CD14-positive monocyte (primary cell): ENCODE measurements at regions not wholly inside any gene's neighbourhood (a gene's known extent, or its start where the extent isn't known, plus 50 kb on each side); places are given as distances from the start of the nearest gene placed in this dataset.
A peak's percentile ranks its signal among the peaks of the same experiment; 100 is the strongest.

Experiments used
- DNase-seq, 3 donors: peaks; one replicate each; pipeline ENCODE4 v3.0.0-alpha.2; 2011 to 2022
- H2AFZ ChIP-seq: 2 replicates; pipeline ENCODE4 v1.6.0; 2012; ENCODE audit warnings: mild to moderate bottlenecking, low read depth, low read length, inconsistent platforms; ENCODE audit not compliant: insufficient read depth, poor library complexity, severe bottlenecking
- H3K27ac ChIP-seq, 2 donors: 1 replicate in 1 of 2; 2 replicates in 1 of 2; pipeline ENCODE4 v1.5.1; 2012 to 2013; ENCODE audit warnings: low read length in 2 of 2, control low read depth in 1 of 2, inconsistent platforms in 1 of 2, low read depth in 1 of 2, mild to moderate bottlenecking in 1 of 2
- H3K27me3 ChIP-seq, 2 donors: one replicate each; pipeline versions ENCODE4 v1.6.0 to v1.6.1; 2011 to 2013; ENCODE audit warnings: low read length in 2 of 2; ENCODE audit not compliant: control insufficient read depth in 2 of 2, insufficient read depth in 2 of 2
- H3K36me3 ChIP-seq, 2 donors: replicated peaks in 1 of 2; 1 replicate in 1 of 2; 2 replicates in 1 of 2; pipeline versions ENCODE4 v1.5.1 to v1.6.1; 2012 to 2013; ENCODE audit warnings: low read length in 2 of 2, control low read depth in 1 of 2, inconsistent platforms in 1 of 2, mild to moderate bottlenecking in 1 of 2; ENCODE audit not compliant: insufficient read depth in 2 of 2, control insufficient read depth in 1 of 2
- H3K4me1 ChIP-seq, 2 donors: 1 replicate in 1 of 2; 2 replicates in 1 of 2; pipeline versions ENCODE4 v1.5.1 to v1.6.1; 2012 to 2013; ENCODE audit warnings: low read length in 2 of 2, control low read depth in 1 of 2, inconsistent platforms in 1 of 2, mild to moderate bottlenecking in 1 of 2, moderate library complexity in 1 of 2; ENCODE audit not compliant: insufficient read depth in 2 of 2, control insufficient read depth in 1 of 2
- H3K4me2 ChIP-seq: replicated peaks from 2 replicates; pipeline ENCODE3; 2012; ENCODE audit warnings: low read length, moderate library complexity, mild to moderate bottlenecking; ENCODE audit not compliant: poor library complexity, severe bottlenecking; ENCODE audit errors: extremely low read depth
- H3K4me3 ChIP-seq, 3 experiments: fragments of 200-600 bp in 1 of 3; sonication (generic) in 1 of 3; replicated peaks in 1 of 3; 1 replicate in 2 of 3; 2 replicates in 1 of 3; pipeline ENCODE4 v1.5.1; 2011 to 2013; ENCODE audit warnings: low read length in 3 of 3, mild to moderate bottlenecking in 3 of 3, control low read depth in 2 of 3, low read depth in 2 of 3, inconsistent platforms in 1 of 3, moderate library complexity in 1 of 3
- H3K79me2 ChIP-seq: 2 replicates; pipeline ENCODE4 v1.6.0; 2012; ENCODE audit warnings: mild to moderate bottlenecking, control low read depth, inconsistent platforms, low read length, moderate library complexity; ENCODE audit not compliant: insufficient read depth
- H3K9ac ChIP-seq: 2 replicates; pipeline ENCODE4 v1.6.0; 2017; ENCODE audit warnings: low read length, mild to moderate bottlenecking; ENCODE audit not compliant: insufficient read depth, poor library complexity, severe bottlenecking
- H3K9me3 ChIP-seq, 2 donors: replicated peaks in 1 of 2; 1 replicate in 1 of 2; 2 replicates in 1 of 2; pipeline versions ENCODE4 v1.5.1 to v1.6.1; 2012 to 2013; ENCODE audit warnings: low read length in 2 of 2, control low read depth in 1 of 2; ENCODE audit not compliant: control insufficient read depth in 1 of 2, insufficient read depth in 1 of 2
- H4K20me1 ChIP-seq: 2 replicates; pipeline ENCODE4 v1.6.0; 2012; ENCODE audit warnings: mild to moderate bottlenecking, low read length, control low read depth, moderate library complexity; ENCODE audit not compliant: insufficient read depth
- H3K27ac Mint-ChIP-seq, 7 donors: one replicate each; pipeline ENCODE4 v1.8.0; 2020; ENCODE audit warnings: mild to moderate bottlenecking in 7 of 7, mixed read lengths in 7 of 7, moderate library complexity in 6 of 7, inconsistent platforms in 2 of 7
- H3K27me3 Mint-ChIP-seq, 3 donors: one replicate each; pipeline ENCODE4 v1.8.0; 2021 to 2022; ENCODE audit warnings: low read depth in 3 of 3, mild to moderate bottlenecking in 3 of 3, mixed read lengths in 3 of 3, moderate library complexity in 3 of 3, inconsistent platforms in 1 of 3
- H3K36me3 Mint-ChIP-seq, 2 donors: one replicate each; pipeline ENCODE4 v1.8.0; 2020; ENCODE audit warnings: mixed read lengths in 2 of 2, inconsistent platforms in 1 of 2, mild to moderate bottlenecking in 1 of 2
- H3K4me1 Mint-ChIP-seq: one replicate; pipeline ENCODE4 v1.8.0; 2020; ENCODE audit warnings: mild to moderate bottlenecking, mixed read lengths
- H3K4me3 Mint-ChIP-seq, 2 donors: one replicate each; pipeline ENCODE4 v1.8.0; 2020; ENCODE audit warnings: mild to moderate bottlenecking in 2 of 2, mixed read lengths in 2 of 2, moderate library complexity in 1 of 2
- H3K9me3 Mint-ChIP-seq, 7 donors: one replicate each; pipeline ENCODE4 v1.8.0; 2020 to 2022; ENCODE audit warnings: mixed read lengths in 7 of 7, mild to moderate bottlenecking in 6 of 7, moderate library complexity in 6 of 7, inconsistent platforms in 2 of 7
- WGBS: methylation state at CpG from one replicate; pipeline ENCODE4 v1.1.5; 2013; ENCODE audit warnings: missing lambda C conversion rate; ENCODE audit not compliant: insufficient coverage; 5-methylcytosine and 5-hydroxymethylcytosine counted together
- intact Hi-C, 2 donors: fragments of 100-400 bp; cut with micrococcal nuclease; formaldehyde crosslinking; loops; one replicate each; pipeline versions ENCODE4 v1.15.0 to v1.15.1; 2023
- TF ChIP-seq, protein P1 (sequence below): fragments of 200-600 bp; IDR thresholded peaks from one replicate; pipeline ENCODE4 v1.8.0; 2022; ENCODE audit warnings: antibody characterized with exemption, mild to moderate bottlenecking

DNA sequence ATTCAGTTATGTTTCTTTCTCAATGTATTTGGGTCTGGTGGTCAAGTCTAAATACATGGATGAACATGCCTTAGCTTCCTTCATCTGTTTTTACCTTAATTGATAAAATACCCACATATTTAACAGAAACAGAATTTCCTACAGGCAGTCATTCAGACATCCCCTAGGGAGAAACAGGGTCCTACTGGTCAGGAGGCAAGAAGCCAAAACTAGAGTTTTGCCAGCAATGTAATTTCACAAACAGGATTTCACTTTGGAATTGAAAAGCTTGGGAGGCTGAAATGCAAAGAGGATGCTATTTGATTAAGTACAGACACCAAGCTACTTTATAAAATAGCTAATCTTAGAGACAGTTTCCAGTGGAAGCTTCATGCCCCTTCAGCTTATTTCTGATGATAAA is 224.2 kb downstream of the SIPA1L2 start:
- Mint-ChIP-seq H3K27ac (no peak overlapping the region), H3K4me1 (no peaks in the 10 kb centered on the region), H3K9me3 (peaks cover 0 to 16% (median 5%) of the 10 kb centered on the region in 7 donors), H3K27me3 (no peaks in the 10 kb centered on the region), H3K36me3 (peaks cover 20 to 28% of the 10 kb centered on the region in 2 donors), H3K4me3 (no peak overlapping the region)
- peaks cover 6 to 31% of the 10 kb centered on the region in 2 donors for H3K36me3 ChIP-seq
- H3K9ac ChIP-seq: no peak overlapping the region
- no peak overlapping the region for H3K27ac ChIP-seq
- H3K4me3 ChIP-seq: no peak overlapping the region
- intact Hi-C loops: no loop called here
- H3K9me3 ChIP-seq: peaks cover 5 to 8% of the 10 kb centered on the region in 2 donors
- H3K27me3 ChIP-seq: no peaks in the 10 kb centered on the region
- no peaks in the 10 kb centered on the region for H4K20me1 ChIP-seq
- DNase-seq: no peak
- H3K4me2 ChIP-seq: no peak overlapping the region
- H3K79me2 ChIP-seq: no peaks in the 10 kb centered on the region
- H3K4me1 ChIP-seq: no peaks in the 10 kb centered on the region
- TF ChIP-seq, protein P1, sequence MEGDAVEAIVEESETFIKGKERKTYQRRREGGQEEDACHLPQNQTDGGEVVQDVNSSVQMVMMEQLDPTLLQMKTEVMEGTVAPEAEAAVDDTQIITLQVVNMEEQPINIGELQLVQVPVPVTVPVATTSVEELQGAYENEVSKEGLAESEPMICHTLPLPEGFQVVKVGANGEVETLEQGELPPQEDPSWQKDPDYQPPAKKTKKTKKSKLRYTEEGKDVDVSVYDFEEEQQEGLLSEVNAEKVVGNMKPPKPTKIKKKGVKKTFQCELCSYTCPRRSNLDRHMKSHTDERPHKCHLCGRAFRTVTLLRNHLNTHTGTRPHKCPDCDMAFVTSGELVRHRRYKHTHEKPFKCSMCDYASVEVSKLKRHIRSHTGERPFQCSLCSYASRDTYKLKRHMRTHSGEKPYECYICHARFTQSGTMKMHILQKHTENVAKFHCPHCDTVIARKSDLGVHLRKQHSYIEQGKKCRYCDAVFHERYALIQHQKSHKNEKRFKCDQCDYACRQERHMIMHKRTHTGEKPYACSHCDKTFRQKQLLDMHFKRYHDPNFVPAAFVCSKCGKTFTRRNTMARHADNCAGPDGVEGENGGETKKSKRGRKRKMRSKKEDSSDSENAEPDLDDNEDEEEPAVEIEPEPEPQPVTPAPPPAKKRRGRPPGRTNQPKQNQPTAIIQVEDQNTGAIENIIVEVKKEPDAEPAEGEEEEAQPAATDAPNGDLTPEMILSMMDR: no peak
- no peak overlapping the region for H2AFZ ChIP-seq

DNA sequence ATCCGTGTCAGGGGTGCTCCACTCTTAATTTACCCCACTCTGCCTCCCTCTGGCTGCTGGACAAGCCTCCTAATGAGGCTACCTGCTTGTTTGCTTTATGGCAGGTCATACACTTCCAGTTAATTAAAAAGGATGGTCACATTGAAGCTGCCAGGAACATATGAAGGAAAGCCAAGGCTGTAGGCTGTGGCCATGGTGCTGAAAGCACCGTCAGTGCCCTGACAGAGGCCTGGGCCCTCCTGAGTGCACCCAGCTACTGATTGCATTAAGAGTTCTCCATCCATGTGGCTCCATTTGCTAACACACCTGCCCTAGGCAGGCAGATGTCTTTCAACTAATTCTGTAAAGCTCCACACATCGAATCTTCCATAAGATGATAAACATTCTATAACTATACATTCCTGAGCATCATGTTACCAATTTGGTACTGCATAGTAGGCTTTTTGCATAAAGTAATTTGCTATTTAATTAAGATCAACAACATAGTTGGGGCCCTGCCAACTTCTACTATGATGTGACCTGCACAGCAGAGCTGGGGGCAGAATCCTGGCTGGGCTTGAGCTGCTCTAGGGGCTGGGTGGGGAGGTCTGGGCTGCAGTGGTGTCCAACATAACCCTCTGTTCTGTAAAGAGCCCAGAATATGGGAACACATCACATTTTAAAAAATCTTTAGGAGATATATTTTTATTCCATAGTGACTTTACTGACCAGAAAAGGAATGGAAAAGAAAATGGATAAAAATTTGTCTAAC is 224.8 kb downstream of the SIPA1L2 start:
- Histone ChIP-seq H3K9me3 (peaks cover 5 to 6% of the 10 kb centered on the region in 2 donors), H3K4me2 (no peak overlapping the region), H3K27ac (no peak overlapping the region), H2AFZ (no peak overlapping the region), H3K4me3 (no peak overlapping the region), H3K79me2 (no peaks in the 10 kb centered on the region), H3K9ac (no peak overlapping the region), H3K36me3 (peaks cover 6 to 31% of the 10 kb centered on the region in 2 donors), H3K27me3 (no peaks in the 10 kb centered on the region), H4K20me1 (no peaks in the 10 kb centered on the region), H3K4me1 (no peaks in the 10 kb centered on the region)
- intact Hi-C loops: no loop called here
- TF ChIP-seq, protein P1: no peak
- no peak for DNase-seq
- no peak overlapping the region for H3K4me3 Mint-ChIP-seq
- H3K27me3 Mint-ChIP-seq: no peaks in the 10 kb centered on the region
- no peaks in the 10 kb centered on the region for H3K4me1 Mint-ChIP-seq
- WGBS: 100% methylated on average over 1 of the region's 3 CpGs
- H3K27ac Mint-ChIP-seq: peak overlapping the region in 1 of 7 donors; percentile 20
- peaks cover 25 to 32% of the 10 kb centered on the region in 2 donors for H3K36me3 Mint-ChIP-seq
- peaks cover 0 to 16% (median 5%) of the 10 kb centered on the region in 7 donors for H3K9me3 Mint-ChIP-seq
